ENCODE measurements at regions not wholly inside any gene's neighbourhood (a gene's known extent, or its start where the extent isn't known, plus 50 kb on each side); places are given as distances from the start of the nearest gene placed in this dataset.

DNA sequence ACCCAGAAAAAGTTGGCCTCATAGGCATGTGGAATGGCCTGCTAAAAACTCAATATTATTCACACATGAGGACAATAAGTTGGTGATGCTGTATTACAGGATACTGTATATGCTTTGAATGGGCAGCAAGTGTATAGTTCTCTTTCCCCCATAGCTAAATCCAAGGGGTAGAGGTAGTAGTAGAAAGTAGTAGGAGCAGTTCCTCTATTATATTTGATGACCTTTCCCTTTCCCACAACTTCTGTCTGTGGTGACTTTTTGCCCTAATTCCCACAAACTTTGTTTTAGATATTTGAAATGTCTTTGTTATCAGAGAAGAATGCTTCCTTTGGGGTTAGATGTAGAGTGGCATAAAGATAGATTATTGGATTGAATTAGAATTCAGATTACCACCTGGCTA is 154.0 kb upstream of the STEAP4 start:
- TF ChIP-seq CTCF (IDR thresholded peaks at IDR 0.05; ENCODE audit: low read depth, low read length): no peak
- TF ChIP-seq, protein P1, sequence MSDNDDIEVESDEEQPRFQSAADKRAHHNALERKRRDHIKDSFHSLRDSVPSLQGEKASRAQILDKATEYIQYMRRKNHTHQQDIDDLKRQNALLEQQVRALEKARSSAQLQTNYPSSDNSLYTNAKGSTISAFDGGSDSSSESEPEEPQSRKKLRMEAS (IDR thresholded peaks at IDR 0.05; ENCODE audit: low read depth, low read length): no peak
